ENCODE measurements at regions not wholly inside any gene's neighbourhood (a gene's known extent, or its start where the extent isn't known, plus 50 kb on each side); places are given as distances from the start of the nearest gene placed in this dataset.

DNA sequence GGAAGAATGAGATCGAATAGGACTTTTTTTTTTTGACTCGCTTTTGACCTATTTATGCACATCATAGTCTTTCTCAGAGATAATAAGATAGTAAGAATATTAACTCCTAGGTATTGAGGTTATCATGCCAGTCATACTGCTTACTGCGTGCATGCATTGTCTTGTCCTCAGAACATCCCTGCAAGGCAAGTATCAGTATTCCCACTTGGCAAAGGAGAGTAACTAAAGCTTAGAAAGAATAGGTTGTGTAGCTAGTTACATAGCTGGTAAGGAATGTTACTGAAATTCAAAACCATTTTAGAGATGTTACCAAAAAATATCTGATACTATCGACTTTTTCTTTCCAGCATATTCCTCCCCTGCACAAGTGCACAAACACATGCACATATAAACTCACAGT, 296.1 kb upstream of the CLINT1 start:
- no peaks in the 10 kb centered on the region for H4K20me1 ChIP-seq (ENCODE audit: insufficient read depth, low read length)
- H3K27me3 ChIP-seq (ENCODE audit: insufficient read depth, low read length), result no peaks in the 10 kb centered on the region; the same call in 1 of the 2 replicates
- no peak overlapping the region for H3K4me3 ChIP-seq (ENCODE audit: low read depth, low read length, poor library complexity, severe bottlenecking)
- H3K79me2 ChIP-seq (ENCODE audit: insufficient read depth, low read length), result no peaks in the 10 kb centered on the region
- H2AFZ ChIP-seq (ENCODE audit: low read length), result no peak overlapping the region
- H3K4me2 ChIP-seq (ENCODE audit: low read length), result no peak overlapping the region
- TF ChIP-seq, protein P1, sequence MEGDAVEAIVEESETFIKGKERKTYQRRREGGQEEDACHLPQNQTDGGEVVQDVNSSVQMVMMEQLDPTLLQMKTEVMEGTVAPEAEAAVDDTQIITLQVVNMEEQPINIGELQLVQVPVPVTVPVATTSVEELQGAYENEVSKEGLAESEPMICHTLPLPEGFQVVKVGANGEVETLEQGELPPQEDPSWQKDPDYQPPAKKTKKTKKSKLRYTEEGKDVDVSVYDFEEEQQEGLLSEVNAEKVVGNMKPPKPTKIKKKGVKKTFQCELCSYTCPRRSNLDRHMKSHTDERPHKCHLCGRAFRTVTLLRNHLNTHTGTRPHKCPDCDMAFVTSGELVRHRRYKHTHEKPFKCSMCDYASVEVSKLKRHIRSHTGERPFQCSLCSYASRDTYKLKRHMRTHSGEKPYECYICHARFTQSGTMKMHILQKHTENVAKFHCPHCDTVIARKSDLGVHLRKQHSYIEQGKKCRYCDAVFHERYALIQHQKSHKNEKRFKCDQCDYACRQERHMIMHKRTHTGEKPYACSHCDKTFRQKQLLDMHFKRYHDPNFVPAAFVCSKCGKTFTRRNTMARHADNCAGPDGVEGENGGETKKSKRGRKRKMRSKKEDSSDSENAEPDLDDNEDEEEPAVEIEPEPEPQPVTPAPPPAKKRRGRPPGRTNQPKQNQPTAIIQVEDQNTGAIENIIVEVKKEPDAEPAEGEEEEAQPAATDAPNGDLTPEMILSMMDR (IDR thresholded peaks at IDR 0.05; ENCODE audit: low read length), result no peak
- TF ChIP-seq EZH2 (IDR thresholded peaks at IDR 0.05; ENCODE audit: borderline replicate concordance, low read length), result no peak
- H3K27ac ChIP-seq (ENCODE audit: low read depth, low read length, poor library complexity, severe bottlenecking), result no peak overlapping the region
- H3K36me3 ChIP-seq (ENCODE audit: insufficient read depth, low read length), result no peaks in the 10 kb centered on the region
- H3K9me2 ChIP-seq (ENCODE audit: low read depth, low read length), result no peaks in the 10 kb centered on the region
- no peaks in the 10 kb centered on the region for H3K9me3 ChIP-seq (ENCODE audit: low read length)
- no peaks in the 10 kb centered on the region for H3F3A ChIP-seq (ENCODE audit: insufficient read depth, low read length)
- no peaks in the 10 kb centered on the region for H3K4me1 ChIP-seq (ENCODE audit: insufficient read depth, low read length, severe bottlenecking)
- H3K9ac ChIP-seq (ENCODE audit: low read length), result no peak overlapping the region

DNA sequence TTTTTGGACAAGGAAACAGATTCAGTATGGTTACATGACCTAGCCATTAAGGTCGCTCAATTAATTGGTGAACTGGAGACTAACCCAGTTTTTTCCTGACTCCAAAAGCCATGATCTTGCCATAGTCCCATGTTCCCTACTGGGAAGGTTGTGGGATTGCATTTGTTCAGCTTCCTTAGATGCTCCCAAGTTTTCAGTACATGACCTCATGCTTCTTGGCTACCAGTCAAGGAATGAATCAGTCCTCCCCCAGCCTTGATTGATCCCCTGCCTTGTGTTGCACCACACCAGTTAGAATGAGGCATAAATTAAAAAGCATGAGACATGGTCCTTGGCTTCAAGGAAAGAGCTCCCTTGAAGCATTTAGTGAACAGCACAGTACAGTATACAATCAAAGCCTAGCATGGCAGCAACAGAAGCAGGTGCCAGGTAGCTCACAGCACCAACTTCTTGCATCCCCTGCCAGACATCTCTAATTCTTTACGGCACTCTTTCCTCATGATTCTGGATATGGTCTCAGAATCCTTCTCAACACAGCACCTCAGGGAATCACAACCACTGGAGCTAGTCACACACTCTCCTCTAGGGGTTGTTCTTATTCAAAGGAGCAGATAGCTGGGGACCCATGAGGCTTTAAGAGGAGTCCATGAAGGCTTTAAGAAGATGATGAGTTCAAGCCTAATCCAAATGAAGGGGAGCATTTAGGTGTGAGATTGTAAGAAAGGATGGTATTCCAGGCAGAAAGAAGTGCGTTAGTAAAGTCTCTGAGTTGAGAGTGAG, 295.5 kb upstream of the CLINT1 start:
- no peaks in the 10 kb centered on the region; the same call in 1 of the 2 replicates for H3K27me3 ChIP-seq (ENCODE audit: insufficient read depth, low read length)
- H3F3A ChIP-seq (ENCODE audit: insufficient read depth, low read length), result no peaks in the 10 kb centered on the region
- H3K27ac ChIP-seq (ENCODE audit: low read depth, low read length, poor library complexity, severe bottlenecking), result no peak overlapping the region
- no peaks in the 10 kb centered on the region for H3K4me1 ChIP-seq (ENCODE audit: insufficient read depth, low read length, severe bottlenecking)
- no peaks in the 10 kb centered on the region for H3K36me3 ChIP-seq (ENCODE audit: insufficient read depth, low read length)
- H2AFZ ChIP-seq (ENCODE audit: low read length), result no peak overlapping the region
- H3K4me3 ChIP-seq (ENCODE audit: low read depth, low read length, poor library complexity, severe bottlenecking), result no peak overlapping the region
- no peaks in the 10 kb centered on the region for H3K79me2 ChIP-seq (ENCODE audit: insufficient read depth, low read length)
- H3K4me2 ChIP-seq (ENCODE audit: low read length), result no peak overlapping the region
- H3K9me3 ChIP-seq (ENCODE audit: low read length), result no peaks in the 10 kb centered on the region
- no peaks in the 10 kb centered on the region for H3K9me2 ChIP-seq (ENCODE audit: low read depth, low read length)
- H4K20me1 ChIP-seq (ENCODE audit: insufficient read depth, low read length), result no peaks in the 10 kb centered on the region
- no peak overlapping the region for H3K9ac ChIP-seq (ENCODE audit: low read length)
- TF ChIP-seq EZH2 (IDR thresholded peaks at IDR 0.05; ENCODE audit: borderline replicate concordance, low read length), result no peak
- TF ChIP-seq, protein P1 (IDR thresholded peaks at IDR 0.05; ENCODE audit: low read length), result no peak

DNA sequence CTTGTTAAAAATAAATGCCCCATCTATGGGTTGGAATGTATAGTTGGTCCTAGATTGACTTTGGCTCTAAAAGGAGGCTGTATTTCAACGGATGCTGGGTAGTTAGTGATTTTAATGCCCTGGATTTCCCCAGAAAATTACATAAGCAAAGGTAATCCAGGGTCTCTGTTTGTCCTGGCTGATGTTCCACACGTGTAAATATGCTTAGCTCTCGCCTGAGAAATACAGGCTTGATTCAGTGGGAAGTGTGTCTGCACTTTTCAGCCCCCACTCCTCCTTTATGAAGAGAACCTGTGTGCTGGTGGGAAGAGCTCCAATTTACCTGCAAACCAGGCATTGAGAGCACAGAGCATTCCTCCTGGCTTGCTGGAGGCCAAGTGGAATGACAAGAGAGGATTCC, 294.6 kb upstream of the CLINT1 start:
- H3K4me1 ChIP-seq (ENCODE audit: insufficient read depth, low read length, severe bottlenecking), result no peaks in the 10 kb centered on the region
- no peak for TF ChIP-seq EZH2 (IDR thresholded peaks at IDR 0.05; ENCODE audit: borderline replicate concordance, low read length)
- TF ChIP-seq, protein P1 (IDR thresholded peaks at IDR 0.05; ENCODE audit: low read length), result no peak

More for the DNA sequence above, 294.6 kb upstream of the CLINT1 start:
- no peaks in the 10 kb centered on the region for H3K9me2 ChIP-seq (ENCODE audit: low read depth, low read length)
- H3K4me2 ChIP-seq (ENCODE audit: low read length), result no peak overlapping the region
- no peaks in the 10 kb centered on the region for H3F3A ChIP-seq (ENCODE audit: insufficient read depth, low read length)
- no peaks in the 10 kb centered on the region for H3K9me3 ChIP-seq (ENCODE audit: low read length)
- no peak overlapping the region for H3K9ac ChIP-seq (ENCODE audit: low read length)
- H2AFZ ChIP-seq (ENCODE audit: low read length), result no peak overlapping the region
- H3K36me3 ChIP-seq (ENCODE audit: insufficient read depth, low read length), result no peaks in the 10 kb centered on the region
- no peak overlapping the region for H3K27ac ChIP-seq (ENCODE audit: low read depth, low read length, poor library complexity, severe bottlenecking)
- no peaks in the 10 kb centered on the region for H4K20me1 ChIP-seq (ENCODE audit: insufficient read depth, low read length)
- no peaks in the 10 kb centered on the region for H3K79me2 ChIP-seq (ENCODE audit: insufficient read depth, low read length)
- no peak overlapping the region for H3K4me3 ChIP-seq (ENCODE audit: low read depth, low read length, poor library complexity, severe bottlenecking)
- H3K27me3 ChIP-seq (ENCODE audit: insufficient read depth, low read length), result no peaks in the 10 kb centered on the region; the same call in 1 of the 2 replicates
